ENCODE measurements at regions not wholly inside any gene's neighbourhood (a gene's known extent, or its start where the extent isn't known, plus 50 kb on each side); places are given as distances from the start of the nearest gene placed in this dataset.

DNA sequence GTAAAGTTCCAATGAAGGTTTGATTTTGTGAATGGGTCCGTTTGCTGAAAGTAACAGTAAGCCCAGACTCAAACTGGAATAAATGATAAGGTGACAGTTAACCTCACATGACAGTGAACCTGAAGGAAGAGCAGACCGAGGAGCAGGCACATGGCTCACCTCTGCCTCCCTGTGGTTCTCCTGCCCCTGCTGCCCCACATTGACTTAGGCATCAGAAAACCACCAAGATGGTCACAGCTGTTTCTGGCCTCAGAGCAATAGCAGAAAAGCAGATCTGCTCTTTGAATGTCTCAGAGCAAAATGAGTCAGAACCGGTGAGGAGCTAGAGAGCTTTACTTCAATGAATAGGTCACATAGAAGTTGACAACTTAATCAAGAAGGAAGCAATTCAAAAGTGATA lies 487.6 kb downstream of the METTL4 start:
- TF ChIP-seq POLR2AphosphoS5 (IDR thresholded peaks at IDR 0.05) (no peak), CTCF (IDR thresholded peaks at IDR 0.05) (no peak)

Measured in sigmoid colon (tissue), 4 donors.